PC-3 (cell line): ENCODE measurements at regions not wholly inside any gene's neighbourhood (a gene's known extent, or its start where the extent isn't known, plus 50 kb on each side); places are given as distances from the start of the nearest gene placed in this dataset.

ENCODE experiments used
- EZH2 ChIP-seq: fragments of 300-600 bp; sonication (generic); IDR thresholded peaks from one replicate; pipeline ENCODE4 v1.6.1; 2017; ENCODE audit warnings: antibody characterized with exemption, mild to moderate bottlenecking, low read length; ENCODE audit not compliant: unreplicated experiment
- TF ChIP-seq, protein P1 (sequence below): fragments of 300-600 bp; sonication (generic); conservative IDR thresholded peaks from 2 replicates; pipeline ENCODE4 v1.5.1; 2017; ENCODE audit warnings: antibody characterized with exemption, low read depth, mild to moderate bottlenecking, low read length

DNA sequence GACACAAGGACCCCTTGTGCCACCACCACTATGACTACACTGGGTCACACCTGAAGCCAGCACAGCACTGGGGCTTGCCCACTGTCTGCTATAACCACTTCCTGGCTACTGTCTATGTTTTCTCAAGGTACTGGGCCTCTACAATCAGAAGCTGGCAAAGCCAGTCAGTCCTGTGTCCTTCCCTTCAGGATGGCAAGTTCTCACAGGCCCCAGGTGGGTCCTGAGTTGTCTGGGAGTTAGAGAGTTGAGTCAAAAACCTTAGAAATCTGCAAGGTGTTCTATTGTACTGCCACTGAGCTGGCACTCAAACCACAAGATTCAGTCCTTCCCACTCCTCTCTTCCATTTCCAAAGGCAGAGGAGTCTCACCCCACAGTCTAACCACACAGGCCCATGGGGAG lies 705.5 kb downstream of the IPMK start:
- TF ChIP-seq, protein P1, sequence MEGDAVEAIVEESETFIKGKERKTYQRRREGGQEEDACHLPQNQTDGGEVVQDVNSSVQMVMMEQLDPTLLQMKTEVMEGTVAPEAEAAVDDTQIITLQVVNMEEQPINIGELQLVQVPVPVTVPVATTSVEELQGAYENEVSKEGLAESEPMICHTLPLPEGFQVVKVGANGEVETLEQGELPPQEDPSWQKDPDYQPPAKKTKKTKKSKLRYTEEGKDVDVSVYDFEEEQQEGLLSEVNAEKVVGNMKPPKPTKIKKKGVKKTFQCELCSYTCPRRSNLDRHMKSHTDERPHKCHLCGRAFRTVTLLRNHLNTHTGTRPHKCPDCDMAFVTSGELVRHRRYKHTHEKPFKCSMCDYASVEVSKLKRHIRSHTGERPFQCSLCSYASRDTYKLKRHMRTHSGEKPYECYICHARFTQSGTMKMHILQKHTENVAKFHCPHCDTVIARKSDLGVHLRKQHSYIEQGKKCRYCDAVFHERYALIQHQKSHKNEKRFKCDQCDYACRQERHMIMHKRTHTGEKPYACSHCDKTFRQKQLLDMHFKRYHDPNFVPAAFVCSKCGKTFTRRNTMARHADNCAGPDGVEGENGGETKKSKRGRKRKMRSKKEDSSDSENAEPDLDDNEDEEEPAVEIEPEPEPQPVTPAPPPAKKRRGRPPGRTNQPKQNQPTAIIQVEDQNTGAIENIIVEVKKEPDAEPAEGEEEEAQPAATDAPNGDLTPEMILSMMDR = no peak
- TF ChIP-seq EZH2 = no peak
